ENCODE measurements at regions not wholly inside any gene's neighbourhood (a gene's known extent, or its start where the extent isn't known, plus 50 kb on each side); places are given as distances from the start of the nearest gene placed in this dataset.

- H3K9me3 ChIP-seq (ENCODE audit: control insufficient read depth, low read depth, low read length): no peaks in the 10 kb centered on the region
- H2BK20ac ChIP-seq (ENCODE audit: low read depth, low read length, poor library complexity, severe bottlenecking): no peak overlapping the region
- Mint-ChIP-seq H3K9me3 (peaks cover 0 to 3% of the 10 kb centered on the region in 2 experiments; a peak in 1 of 5 replicates), H3K27ac (0 out of 7 replicates have a peak overlapping the region, but pooled peaks of 1 of the 3 experiments have one; percentile 4), H3K36me3 (ENCODE audit: insufficient read depth in 1 of 3, low read depth in 3 of 3) (peaks cover 0 to 4% (median 2%) of the 10 kb centered on the region in 3 experiments; a peak in 4 of 7 replicates), H3K4me3 (no peak overlapping the region), H3K4me1 (peaks cover 12 to 16% of the 10 kb centered on the region in 2 experiments), H3K27me3 (ENCODE audit: low read depth) (peaks cover 5% of the 10 kb centered on the region)
- H3K27me3 ChIP-seq (ENCODE audit: insufficient read depth, low read length): no peaks in the 10 kb centered on the region
- no peak overlapping the region for H3K14ac ChIP-seq (ENCODE audit: insufficient read depth, low read length)
- no peaks in the 10 kb centered on the region for H3K4me1 ChIP-seq (ENCODE audit: insufficient read depth, low read length)
- no peak overlapping the region for H3K4ac ChIP-seq (ENCODE audit: low read depth, low read length)
- no peaks in the 10 kb centered on the region for H3K23me2 ChIP-seq (ENCODE audit: insufficient read length, low read depth, low read length, poor library complexity, severe bottlenecking)
- no peak overlapping the region for H2BK120ac ChIP-seq (ENCODE audit: low read depth, low read length, poor library complexity, severe bottlenecking)
- H4K91ac ChIP-seq (ENCODE audit: insufficient read length, low read depth, low read length): no peak overlapping the region
- no peak overlapping the region for H3K18ac ChIP-seq (ENCODE audit: insufficient read length, low read depth, low read length)
- H3K23ac ChIP-seq (ENCODE audit: insufficient read length, low read depth, low read length): no peak overlapping the region
- H2AFZ ChIP-seq (ENCODE audit: low read length): no peak overlapping the region
- no peak overlapping the region for H2BK5ac ChIP-seq (ENCODE audit: insufficient read length, low read length)
- no peak overlapping the region for H4K8ac ChIP-seq (replicated peaks; ENCODE audit: insufficient read length, low read depth, low read length)
- WGBS (ENCODE audit: extremely low coverage, insufficient read length, low lambda C conversion rate): no CpG with 5 or more reads among the region's 21 CpGs
- no peaks in the 10 kb centered on the region for H3K79me1 ChIP-seq (ENCODE audit: insufficient read depth, low read depth, low read length, poor library complexity, severe bottlenecking)
- no peak overlapping the region for H3K27ac ChIP-seq (ENCODE audit: insufficient read length, low read depth, low read length)
- no peak overlapping the region for H3K9ac ChIP-seq (ENCODE audit: extremely low read depth, insufficient read length, low read length)
- no peak overlapping the region for H3T11ph ChIP-seq (ENCODE audit: low read length)
- no peak overlapping the region for H4K5ac ChIP-seq (ENCODE audit: insufficient read length, low read depth, low read length)
- H3K4me2 ChIP-seq (ENCODE audit: insufficient read depth, insufficient read length, low read length): no peak overlapping the region
- no peak for TF ChIP-seq CTCF (conservative IDR thresholded peaks at IDR 0.05)
- H2AK5ac ChIP-seq (ENCODE audit: insufficient read length, low read length): no peak overlapping the region
- H4K20me1 ChIP-seq (ENCODE audit: control insufficient read depth, insufficient read depth, insufficient read length): no peaks in the 10 kb centered on the region
- H3K56ac ChIP-seq (ENCODE audit: insufficient read length, low read depth, low read length): no peak overlapping the region
- H2BK15ac ChIP-seq (ENCODE audit: low read depth, low read length): no peak overlapping the region
- DNase-seq: peak; percentile 63
- no peaks in the 10 kb centered on the region for H3K79me2 ChIP-seq (ENCODE audit: insufficient read depth, low read length)
- H2BK12ac ChIP-seq (ENCODE audit: insufficient read length, low read depth, low read length): no peak overlapping the region
Measured at GRCh38 chr11:70703141-70704064, 305.1 kb downstream of the CTTN start.
